K562 (cell line): ENCODE measurements at regions not wholly inside any gene's neighbourhood (a gene's known extent, or its start where the extent isn't known, plus 50 kb on each side); places are given as distances from the start of the nearest gene placed in this dataset.

ENCODE experiments used
- ATAC-seq: fragments of 200-7000 bp; cut with Tn5 transposase; 3 replicates; pipeline ENCODE4 v1.9.1; 2020; ENCODE audit warnings: moderate library complexity
- BruUV-seq: library from RNA; stranded (reverse); fragments of 400-500 nt; replicated peaks from 2 replicates; lab custom pipeline; 2021; lab: Mats Ljungman, UMichigan
- CTCF ChIA-PET: fragments of 300-600 bp; formaldehyde crosslinking; extraction: SDS; loops from one replicate; lab custom pipeline; 2021; ENCODE audit warnings: low intra/inter-chr PET ratio; lab: Yijun Ruan, JAX
- POLR2A ChIA-PET: fragments of 300-600, 350-650 bp; sonication (Branson Sonifier 250); formaldehyde crosslinking; extraction: SDS; loops from one replicate; lab custom pipeline; 2021; ENCODE audit warnings: antibody characterized with exemption, inconsistent platforms; lab: Yijun Ruan, JAX
- DNase-seq, 4 experiments: peaks; one replicate each; pipeline versions ENCODE4 v3.0.0 to v3.0.0-alpha.2; 2011 to 2018; ENCODE audit warnings: low spot score in 3 of 4, mixed read lengths in 3 of 4; ENCODE audit errors: extremely low read depth in 1 of 4
- FAIRE-seq: peaks from 2 replicates; lab custom pipeline; 2011; peaks lifted over from hg19 to GRCh38; lab: Jason Lieb, UNC
- H2AFZ ChIP-seq: 2 replicates; pipeline ENCODE4 v1.6.0; 2011; ENCODE audit warnings: low read depth, low read length, control low read depth, inconsistent platforms
- H3K27ac ChIP-seq: fragments of 200-600 bp; 3 replicates; pipeline ENCODE4 v1.8.0; 2011; ENCODE audit warnings: low read depth, mild to moderate bottlenecking, control low read depth, inconsistent platforms, low read length, moderate library complexity, mixed read lengths; ENCODE audit errors: extremely low read depth
- H3K27me3 ChIP-seq, 2 experiments: fragments of 300-600 bp in 1 of 2; 2 replicates in 1 of 2; 3 replicates in 1 of 2; pipeline versions ENCODE4 v1.6.0 to v1.8.0; 2011; ENCODE audit warnings: inconsistent platforms in 2 of 2, low read length in 2 of 2, mild to moderate bottlenecking in 1 of 2, mixed read lengths in 1 of 2, moderate library complexity in 1 of 2; ENCODE audit not compliant: control insufficient read depth in 2 of 2, insufficient read depth in 2 of 2
- H3K36me3 ChIP-seq: fragments of 300-600 bp; 3 replicates; pipeline ENCODE4 v1.8.0; 2011; ENCODE audit warnings: mild to moderate bottlenecking, low read length, inconsistent platforms; ENCODE audit not compliant: control insufficient read depth, insufficient read depth
- H3K4me1 ChIP-seq, 2 experiments: fragments of 200-600 bp in 1 of 2; replicated peaks in 1 of 2; 2 replicates in 1 of 2; 3 replicates in 1 of 2; pipeline versions ENCODE4 v1.5.1 to v1.8.0; 2011; ENCODE audit warnings: inconsistent platforms in 2 of 2, low read length in 2 of 2, mild to moderate bottlenecking in 1 of 2, mixed read lengths in 1 of 2, moderate library complexity in 1 of 2; ENCODE audit not compliant: control insufficient read depth in 2 of 2, insufficient read depth in 2 of 2
- H3K4me2 ChIP-seq: 2 replicates; pipeline ENCODE4 v1.6.1; 2011; ENCODE audit warnings: low read length, control low read depth, inconsistent platforms, mixed read lengths; ENCODE audit not compliant: insufficient read depth
- H3K4me3 ChIP-seq: fragments of 200-600 bp; sonication (generic), shearing (Covaris generic); 2 replicates; pipeline ENCODE4 v1.5.1; 2016; ENCODE audit warnings: control low read depth, inconsistent platforms
- H3K79me2 ChIP-seq: fragments of 200-600 bp; 3 replicates; pipeline ENCODE4 v1.8.0; 2011; ENCODE audit warnings: low read length, inconsistent platforms; ENCODE audit not compliant: control insufficient read depth, insufficient read depth
- H3K9ac ChIP-seq, 2 experiments: 2 replicates each; pipeline versions ENCODE4 v1.6.0 to v1.6.1; 2011; ENCODE audit warnings: low read depth in 2 of 2, low read length in 2 of 2, control low read depth in 1 of 2, inconsistent platforms in 1 of 2, mild to moderate bottlenecking in 1 of 2, mixed read lengths in 1 of 2; ENCODE audit not compliant: insufficient read depth in 1 of 2
- H3K9me1 ChIP-seq: one replicate; pipeline ENCODE4 v1.6.0; 2011; ENCODE audit warnings: inconsistent platforms, mild to moderate bottlenecking, low read length, moderate library complexity; ENCODE audit not compliant: control insufficient read depth, insufficient read depth
- H3K9me3 ChIP-seq: replicated peaks from 2 replicates; pipeline ENCODE4 v1.5.1; 2011; ENCODE audit warnings: low read depth, low read length, inconsistent platforms; ENCODE audit not compliant: control insufficient read depth, insufficient read depth
- H4K20me1 ChIP-seq: replicated peaks from 2 replicates; pipeline ENCODE4 v1.6.1; 2011; ENCODE audit warnings: low read length, inconsistent platforms, mixed read lengths; ENCODE audit not compliant: control insufficient read depth, insufficient read depth
- ARNT ChIP-seq, 2 experiments: fragments of 450-650 bp; IDR thresholded peaks; 2 replicates each; pipeline ENCODE4 v1.6.1; 2016; ENCODE audit warnings: mild to moderate bottlenecking in 1 of 2
- BRCA1 ChIP-seq, 2 experiments: fragments of 450-650 bp in 1 of 2; sonication (generic) in 1 of 2; formaldehyde crosslinking in 1 of 2; IDR thresholded peaks; 2 replicates each; pipeline versions ENCODE4 v1.5.0 to v1.6.1; 2017 to 2020; ENCODE audit warnings: mild to moderate bottlenecking in 1 of 2, missing genetic modification reagents in 1 of 2
- CCNT2 ChIP-seq: IDR thresholded peaks from 2 replicates; pipeline ENCODE4 v1.6.1; 2011; ENCODE audit warnings: borderline replicate concordance, low read depth, mild to moderate bottlenecking, moderate library complexity, mixed read lengths, low read length; ENCODE audit not compliant: insufficient read length; ENCODE audit errors: extremely low read depth
- E2F4 ChIP-seq: sonication (generic); formaldehyde crosslinking; IDR thresholded peaks from 2 replicates; pipeline ENCODE4 v1.8.0; 2022; ENCODE audit warnings: mild to moderate bottlenecking, low read depth, missing genetic modification reagents
- ELK1 ChIP-seq: sonication (generic); formaldehyde crosslinking; IDR thresholded peaks from 2 replicates; pipeline ENCODE4 v1.8.1; 2022; ENCODE audit warnings: missing genetic modification reagents
- MAFF ChIP-seq: IDR thresholded peaks from 2 replicates; pipeline ENCODE4 v1.6.1; 2012; ENCODE audit warnings: low read length, improper control_type of control experiment
- MAFK ChIP-seq: IDR thresholded peaks from 2 replicates; pipeline ENCODE4 v1.6.1; 2011; ENCODE audit warnings: low read length, improper control_type of control experiment
- MCM3 ChIP-seq: fragments of 450-650 bp; IDR thresholded peaks from 2 replicates; pipeline ENCODE4 v1.6.1; 2016
- POLR3A ChIP-seq: IDR thresholded peaks from 2 replicates; pipeline ENCODE4 v1.6.1; 2011; ENCODE audit warnings: borderline replicate concordance, mild to moderate bottlenecking, moderate library complexity; ENCODE audit not compliant: insufficient read length, insufficient read depth; ENCODE audit errors: extremely low read depth
- SMARCA4 ChIP-seq: fragments of 450-650 bp; IDR thresholded peaks from 2 replicates; pipeline ENCODE4 v1.6.1; 2016
- STAT5A ChIP-seq: IDR thresholded peaks from 2 replicates; pipeline ENCODE4 v1.6.1; 2012; ENCODE audit warnings: low read length, inconsistent platforms, borderline replicate concordance
- XRCC4 ChIP-seq: IDR thresholded peaks from one replicate; pipeline ENCODE4 v1.6.1; 2011; ENCODE audit not compliant: insufficient read depth, insufficient read length; ENCODE audit errors: extremely low read depth
- ZBTB34 ChIP-seq: fragments of 250-450 bp; sonication (Bioruptor Pico); IDR thresholded peaks from 2 replicates; pipeline ENCODE4 v1.8.0; 2021; ENCODE audit warnings: mild to moderate bottlenecking, moderate library complexity
- ZNF282 ChIP-seq: sonication (generic); formaldehyde crosslinking; IDR thresholded peaks from 2 replicates; pipeline ENCODE4 v1.8.1; 2023; ENCODE audit warnings: missing genetic modification reagents
- ZNF398 ChIP-seq: fragments of 250-450 bp; sonication (Bioruptor Pico); IDR thresholded peaks from 2 replicates; pipeline ENCODE4 v1.8.0; 2021; ENCODE audit warnings: moderate library complexity, mild to moderate bottlenecking, inconsistent platforms
- WGBS: fragments of 100-300 bp; shearing (Covaris generic); methylation state at CpG from one replicate; pipeline ENCODE4 v1.1.6; 2016; ENCODE audit warnings: low coverage, mixed read lengths; ENCODE audit not compliant: insufficient coverage; ENCODE audit errors: missing lambda C conversion rate; 5-methylcytosine and 5-hydroxymethylcytosine counted together
- in situ Hi-C: fragments of 300-500 bp; cut with MboI; formaldehyde crosslinking; loops from 4 replicates; pipeline ENCODE4 v1.15.0; 2018; ENCODE audit warnings: inconsistent platforms, mixed read lengths
- intact Hi-C: fragments of 100-400 bp; cut with micrococcal nuclease; formaldehyde crosslinking; loops from 2 replicates; pipeline ENCODE4 v1.14.2; 2022

GRCh38 chr4:167838686-167839085 lies 253.7 kb upstream of the ANXA10 start:
- Histone ChIP-seq H2AFZ (no peak overlapping the region), H3K27me3 (no peaks in the 10 kb centered on the region), H4K20me1 (no peaks in the 10 kb centered on the region), H3K4me3 (no peak overlapping the region), H3K9me1 (no peaks in the 10 kb centered on the region), H3K9me3 (no peaks in the 10 kb centered on the region), H3K27ac (no peak overlapping the region), H3K9ac (no peak overlapping the region), H3K79me2 (no peaks in the 10 kb centered on the region), H3K4me2 (no peak overlapping the region), H3K4me1 (no peaks in the 10 kb centered on the region), H3K36me3 (no peaks in the 10 kb centered on the region)
- WGBS = 0% methylated on average over 1 of the region's 1 CpG
- ChIA-PET CTCF (no interaction called here), POLR2A (no interaction called here)
- no TSS peak for BruUV-seq
- ATAC-seq (no peak), DNase-seq (no peak), FAIRE-seq (no peak)
- in situ Hi-C loops (no loop called here), intact Hi-C loops (no loop called here)
- TF ChIP-seq POLR3A (no peak), ELK1 (no peak), CCNT2 (no peak), ZNF398 (CRISPR knock-in tag) (no peak), MAFF (no peak), E2F4 (CRISPR knock-in tag) (no peak), XRCC4 (no peak), MCM3 (no peak), SMARCA4 (no peak), STAT5A (no peak), ZBTB34 (CRISPR knock-in tag) (no peak), ARNT (IDR thresholded peaks at IDR 0.05) (no peak), MAFK (no peak), ZNF282 (CRISPR knock-in tag) (no peak), BRCA1 (IDR thresholded peaks at IDR 0.05) (no peak), BRCA1 (CRISPR knock-in tag; IDR thresholded peaks at IDR 0.05) (no peak)
